Natural killer cell (primary cell): ENCODE measurements at regions not wholly inside any gene's neighbourhood (a gene's known extent, or its start where the extent isn't known, plus 50 kb on each side); places are given as distances from the start of the nearest gene placed in this dataset.

ENCODE experiments used
- ATAC-seq, 3 donors: fragments of 150-1000 bp in 2 of 3; fragments of 200-7000 bp in 1 of 3; cut with Tn5 transposase; 1 replicate in 1 of 3; 2 replicates in 2 of 3; pipeline ENCODE4 v1.10.0; 2021; ENCODE audit warnings: mild to moderate bottlenecking in 2 of 3, moderate library complexity in 2 of 3
- DNase-seq, 2 donors: peaks; one replicate each; pipeline versions ENCODE4 v3.0.0 to v3.0.0-alpha.2; 2013 to 2021; ENCODE audit warnings: mixed read lengths in 1 of 2
- H3K27ac ChIP-seq: one replicate; pipeline ENCODE4 v1.5.1; 2013; ENCODE audit warnings: mild to moderate bottlenecking, low read length
- H3K27me3 ChIP-seq: one replicate; pipeline ENCODE4 v1.6.1; 2013; ENCODE audit warnings: low read length; ENCODE audit not compliant: control insufficient read depth, insufficient read depth
- H3K36me3 ChIP-seq: one replicate; pipeline ENCODE4 v1.6.1; 2013; ENCODE audit warnings: low read length; ENCODE audit not compliant: control insufficient read depth, insufficient read depth
- H3K4me1 ChIP-seq: one replicate; pipeline ENCODE4 v1.6.1; 2013; ENCODE audit warnings: low read length; ENCODE audit not compliant: control insufficient read depth, insufficient read depth
- H3K4me3 ChIP-seq: one replicate; pipeline ENCODE4 v1.5.1; 2013; ENCODE audit warnings: low read length
- H3K9me3 ChIP-seq: one replicate; pipeline ENCODE4 v1.6.1; 2013; ENCODE audit warnings: low read length; ENCODE audit not compliant: control insufficient read depth, insufficient read depth
- H3K27ac Mint-ChIP-seq, 2 donors: one replicate each; pipeline ENCODE4 v1.8.0; 2022; ENCODE audit warnings: mild to moderate bottlenecking in 2 of 2, mixed read lengths in 2 of 2, moderate library complexity in 1 of 2
- H3K27me3 Mint-ChIP-seq, 2 donors: one replicate each; pipeline ENCODE4 v1.8.0; 2022; ENCODE audit warnings: low read depth in 2 of 2, mixed read lengths in 2 of 2
- H3K36me3 Mint-ChIP-seq: one replicate; pipeline ENCODE4 v1.8.0; 2022; ENCODE audit warnings: mixed read lengths
- H3K4me1 Mint-ChIP-seq, 2 donors: one replicate each; pipeline ENCODE4 v1.8.0; 2022; ENCODE audit warnings: mixed read lengths in 2 of 2
- H3K4me3 Mint-ChIP-seq: one replicate; pipeline ENCODE4 v1.8.0; 2022; ENCODE audit warnings: mild to moderate bottlenecking, moderate library complexity, mixed read lengths
- H3K9me3 Mint-ChIP-seq, 2 donors: one replicate each; pipeline ENCODE4 v1.8.0; 2022; ENCODE audit warnings: mixed read lengths in 2 of 2
- CTCF ChIP-seq: fragments of 200-600 bp; IDR thresholded peaks from one replicate; pipeline ENCODE4 v1.8.0; 2022; ENCODE audit warnings: antibody characterized with exemption
- WGBS: methylation state at CpG from one replicate; pipeline ENCODE4 v1.1.7; 2013; ENCODE audit warnings: missing lambda C conversion rate; ENCODE audit not compliant: insufficient coverage; 5-methylcytosine and 5-hydroxymethylcytosine counted together
- intact Hi-C: fragments of 100-400 bp; cut with micrococcal nuclease; formaldehyde crosslinking; loops from one replicate; pipeline ENCODE4 v1.14.2; 2022

GRCh38 chr9:80382211-80382891 is 810.6 kb downstream of the TLE4 start:
- Histone ChIP-seq H3K9me3 (no peaks in the 10 kb centered on the region), H3K4me1 (no peaks in the 10 kb centered on the region), H3K36me3 (no peaks in the 10 kb centered on the region), H3K4me3 (no peak overlapping the region), H3K27ac (no peak overlapping the region), H3K27me3 (no peaks in the 10 kb centered on the region)
- no peak for TF ChIP-seq CTCF
- Mint-ChIP-seq H3K9me3 (peaks cover 3 to 5% of the 10 kb centered on the region in 2 donors), H3K36me3 (no peaks in the 10 kb centered on the region), H3K4me3 (no peak overlapping the region), H3K4me1 (no peaks in the 10 kb centered on the region), H3K27me3 (no peaks in the 10 kb centered on the region), H3K27ac (no peak overlapping the region)
- intact Hi-C loops = no loop called here
- no peak for DNase-seq
- WGBS = 82% methylated on average over 5 of the region's 5 CpGs
- ATAC-seq = no peak

- H3K27me3 ChIP-seq = no peaks in the 10 kb centered on the region
- H3K27ac ChIP-seq = no peak overlapping the region
- Mint-ChIP-seq H3K4me1 (no peaks in the 10 kb centered on the region), H3K27ac (no peak overlapping the region), H3K36me3 (no peaks in the 10 kb centered on the region), H3K27me3 (no peaks in the 10 kb centered on the region), H3K4me3 (no peak overlapping the region), H3K9me3 (peaks cover 0 to 5% of the 10 kb centered on the region in 2 donors)
- intact Hi-C loops = no loop called here
- ATAC-seq (no peak), DNase-seq (no peak)
- H3K36me3 ChIP-seq = no peaks in the 10 kb centered on the region
- 87% methylated on average over 4 of the region's 4 CpGs for WGBS
- no peaks in the 10 kb centered on the region for H3K9me3 ChIP-seq
- H3K4me3 ChIP-seq = no peak overlapping the region
- H3K4me1 ChIP-seq = no peaks in the 10 kb centered on the region
- no peak for TF ChIP-seq CTCF
Observed at GRCh38 chr9:80380301-80380700, 808.5 kb downstream of the TLE4 start.

GRCh38 chr9:80378669-80379293 is 807.0 kb downstream of the TLE4 start:
- ATAC-seq (no peak), DNase-seq (no peak)
- intact Hi-C loops = no loop called here
- Mint-ChIP-seq H3K27ac (no peak overlapping the region), H3K4me3 (no peak overlapping the region), H3K36me3 (no peaks in the 10 kb centered on the region), H3K27me3 (no peaks in the 10 kb centered on the region), H3K4me1 (no peaks in the 10 kb centered on the region), H3K9me3 (peaks cover 0 to 2% of the 10 kb centered on the region in 2 donors)
- H3K4me1 ChIP-seq = no peaks in the 10 kb centered on the region
- no peaks in the 10 kb centered on the region for H3K9me3 ChIP-seq
- TF ChIP-seq CTCF = no peak
- WGBS = 81% methylated on average over 4 of the region's 5 CpGs
- H3K36me3 ChIP-seq = no peaks in the 10 kb centered on the region
- H3K27ac ChIP-seq = no peak overlapping the region
- H3K4me3 ChIP-seq = no peak overlapping the region
- H3K27me3 ChIP-seq = no peaks in the 10 kb centered on the region

- no peak overlapping the region for H3K4me3 Mint-ChIP-seq
- H3K4me1 Mint-ChIP-seq = no peaks in the 10 kb centered on the region
- 73% methylated on average over 1 of the region's 3 CpGs for WGBS
- H3K27ac ChIP-seq = no peak overlapping the region
- no peak overlapping the region for H3K27ac Mint-ChIP-seq
- no peaks in the 10 kb centered on the region for H3K4me1 ChIP-seq
- H3K27me3 ChIP-seq = no peaks in the 10 kb centered on the region
- H3K9me3 Mint-ChIP-seq = peaks cover 2 to 6% of the 10 kb centered on the region in 2 donors
- ATAC-seq = no peak
- H3K27me3 Mint-ChIP-seq = no peaks in the 10 kb centered on the region
- DNase-seq = no peak
- no peaks in the 10 kb centered on the region for H3K36me3 Mint-ChIP-seq
- no peaks in the 10 kb centered on the region for H3K36me3 ChIP-seq
- no peaks in the 10 kb centered on the region for H3K9me3 ChIP-seq
- TF ChIP-seq CTCF = no peak
- no peak overlapping the region for H3K4me3 ChIP-seq
- intact Hi-C loops = no loop called here
Observed at GRCh38 chr9:80376180-80376579, 804.4 kb downstream of the TLE4 start.
